ENCODE measurements at regions not wholly inside any gene's neighbourhood (a gene's known extent, or its start where the extent isn't known, plus 50 kb on each side); places are given as distances from the start of the nearest gene placed in this dataset.

DNA sequence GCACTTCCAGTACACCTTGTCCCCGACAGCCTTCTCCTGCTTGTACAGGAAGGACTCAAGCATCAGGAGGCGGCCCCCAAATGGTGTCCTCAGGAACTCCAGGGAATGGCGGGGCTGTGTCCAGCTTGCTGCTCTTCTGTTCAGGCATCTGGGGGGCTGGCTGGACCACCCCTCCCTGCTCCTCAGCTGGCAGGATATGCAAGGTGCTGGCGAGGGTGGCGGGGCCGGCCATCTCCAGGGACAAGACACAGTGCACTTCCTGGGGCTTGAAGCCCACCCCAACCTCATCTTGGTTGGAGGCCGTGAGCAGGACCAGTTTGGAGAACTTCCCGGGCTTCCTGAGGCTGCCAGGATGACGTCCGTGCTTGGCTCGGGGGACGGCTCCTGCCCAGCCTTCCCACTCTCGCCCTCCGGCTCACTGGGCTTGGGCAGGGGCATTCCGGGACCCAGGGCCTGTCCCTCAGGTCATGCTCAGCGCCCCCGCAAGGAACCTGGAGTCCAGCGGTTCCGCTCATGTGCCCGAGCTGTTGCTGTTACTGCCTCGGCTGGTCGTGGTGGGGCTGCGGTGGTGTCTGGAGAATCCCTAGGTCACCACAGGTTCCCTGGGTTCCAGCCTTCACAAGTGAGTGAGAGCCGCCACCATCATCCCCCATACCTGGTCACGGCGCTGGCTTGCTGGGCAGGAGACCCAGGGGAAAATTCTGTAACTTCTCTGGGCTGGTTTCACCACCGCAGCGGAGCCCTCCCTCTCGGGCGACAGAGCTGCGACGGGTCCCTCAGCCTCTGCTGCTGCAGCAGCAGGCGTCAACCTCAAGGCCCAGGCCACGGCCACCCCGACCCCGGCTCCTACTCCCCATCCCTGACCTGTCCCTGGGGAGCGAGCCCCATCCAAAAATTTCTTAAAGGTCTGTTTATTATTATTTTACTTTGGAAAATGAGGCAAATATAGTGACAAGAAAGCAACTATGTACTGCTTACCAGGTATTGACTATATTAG is 82.8 kb upstream of the FXR1 start:
- TF ChIP-seq, protein P1, sequence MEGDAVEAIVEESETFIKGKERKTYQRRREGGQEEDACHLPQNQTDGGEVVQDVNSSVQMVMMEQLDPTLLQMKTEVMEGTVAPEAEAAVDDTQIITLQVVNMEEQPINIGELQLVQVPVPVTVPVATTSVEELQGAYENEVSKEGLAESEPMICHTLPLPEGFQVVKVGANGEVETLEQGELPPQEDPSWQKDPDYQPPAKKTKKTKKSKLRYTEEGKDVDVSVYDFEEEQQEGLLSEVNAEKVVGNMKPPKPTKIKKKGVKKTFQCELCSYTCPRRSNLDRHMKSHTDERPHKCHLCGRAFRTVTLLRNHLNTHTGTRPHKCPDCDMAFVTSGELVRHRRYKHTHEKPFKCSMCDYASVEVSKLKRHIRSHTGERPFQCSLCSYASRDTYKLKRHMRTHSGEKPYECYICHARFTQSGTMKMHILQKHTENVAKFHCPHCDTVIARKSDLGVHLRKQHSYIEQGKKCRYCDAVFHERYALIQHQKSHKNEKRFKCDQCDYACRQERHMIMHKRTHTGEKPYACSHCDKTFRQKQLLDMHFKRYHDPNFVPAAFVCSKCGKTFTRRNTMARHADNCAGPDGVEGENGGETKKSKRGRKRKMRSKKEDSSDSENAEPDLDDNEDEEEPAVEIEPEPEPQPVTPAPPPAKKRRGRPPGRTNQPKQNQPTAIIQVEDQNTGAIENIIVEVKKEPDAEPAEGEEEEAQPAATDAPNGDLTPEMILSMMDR (IDR thresholded peaks at IDR 0.05): no peak
- TF ChIP-seq POLR2A (IDR thresholded peaks at IDR 0.05) (no peak), POLR2AphosphoS5 (IDR thresholded peaks at IDR 0.05) (no peak)

All from stomach (tissue), 4 donors.